ENCODE measurements at regions not wholly inside any gene's neighbourhood (a gene's known extent, or its start where the extent isn't known, plus 50 kb on each side); places are given as distances from the start of the nearest gene placed in this dataset.
"Not testable (repeated sequence)": the region's sequence is repeated elsewhere in the genome, so short reads cannot be mapped to it uniquely, and the experiment has no call there.

DNA sequence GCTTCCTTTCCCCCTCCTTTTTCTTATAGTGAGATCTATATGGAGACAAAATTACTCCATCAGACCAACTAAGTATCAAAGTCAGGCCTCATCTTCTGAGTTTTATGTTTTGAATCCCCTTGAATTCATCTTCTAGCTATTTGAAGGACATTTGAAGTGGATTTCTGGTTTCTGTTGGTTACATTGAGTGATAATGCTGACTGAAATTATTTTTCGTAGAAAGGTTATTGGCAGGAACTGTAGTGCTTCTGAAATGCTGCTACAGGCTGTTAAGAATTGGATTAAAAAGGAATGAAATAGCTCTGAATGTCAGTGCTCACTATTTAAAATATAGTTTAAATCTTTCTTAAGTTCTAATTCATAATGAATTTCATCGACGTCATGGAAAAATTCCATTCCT, 361.0 kb upstream of the TMEFF2 start:
- no peak for DNase-seq (ENCODE audit: low read depth)
- TF ChIP-seq, protein P1, sequence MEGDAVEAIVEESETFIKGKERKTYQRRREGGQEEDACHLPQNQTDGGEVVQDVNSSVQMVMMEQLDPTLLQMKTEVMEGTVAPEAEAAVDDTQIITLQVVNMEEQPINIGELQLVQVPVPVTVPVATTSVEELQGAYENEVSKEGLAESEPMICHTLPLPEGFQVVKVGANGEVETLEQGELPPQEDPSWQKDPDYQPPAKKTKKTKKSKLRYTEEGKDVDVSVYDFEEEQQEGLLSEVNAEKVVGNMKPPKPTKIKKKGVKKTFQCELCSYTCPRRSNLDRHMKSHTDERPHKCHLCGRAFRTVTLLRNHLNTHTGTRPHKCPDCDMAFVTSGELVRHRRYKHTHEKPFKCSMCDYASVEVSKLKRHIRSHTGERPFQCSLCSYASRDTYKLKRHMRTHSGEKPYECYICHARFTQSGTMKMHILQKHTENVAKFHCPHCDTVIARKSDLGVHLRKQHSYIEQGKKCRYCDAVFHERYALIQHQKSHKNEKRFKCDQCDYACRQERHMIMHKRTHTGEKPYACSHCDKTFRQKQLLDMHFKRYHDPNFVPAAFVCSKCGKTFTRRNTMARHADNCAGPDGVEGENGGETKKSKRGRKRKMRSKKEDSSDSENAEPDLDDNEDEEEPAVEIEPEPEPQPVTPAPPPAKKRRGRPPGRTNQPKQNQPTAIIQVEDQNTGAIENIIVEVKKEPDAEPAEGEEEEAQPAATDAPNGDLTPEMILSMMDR (conservative IDR thresholded peaks at IDR 0.05; ENCODE audit: low read depth, low read length), result no peak
- H3K4me3 ChIP-seq (ENCODE audit: low read depth, low read length), result no peak overlapping the region

DNA sequence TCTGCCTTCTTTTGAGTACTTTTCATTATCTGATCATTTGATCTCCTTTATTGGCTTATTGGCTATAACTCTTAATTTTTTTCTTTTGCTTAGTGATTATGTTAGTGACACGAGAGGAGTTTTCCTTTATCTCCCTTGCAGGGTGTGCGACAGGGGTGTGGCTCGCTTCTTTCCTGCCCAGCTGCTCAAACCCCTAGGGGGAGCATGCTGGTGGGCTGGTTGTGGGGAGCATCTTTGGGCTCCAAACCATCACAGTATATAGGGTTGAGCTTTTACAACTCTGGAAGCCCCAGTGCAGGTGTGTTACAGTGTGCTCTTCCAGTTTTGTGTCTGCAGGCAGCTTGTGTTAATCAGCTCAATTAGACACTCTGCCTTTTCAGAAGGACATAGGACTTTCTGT, 357.0 kb upstream of the TMEFF2 start:
- no peak for DNase-seq (ENCODE audit: low read depth)

GRCh38 chr2:192546565-192546964, 351.8 kb upstream of the TMEFF2 start:
- DNase-seq (ENCODE audit: low read depth), result no peak
- TF ChIP-seq, protein P1 (conservative IDR thresholded peaks at IDR 0.05; ENCODE audit: low read depth, low read length), result no peak
- no peak overlapping the region for H3K4me3 ChIP-seq (ENCODE audit: low read depth, low read length)

More for the DNA sequence above, 357.0 kb upstream of the TMEFF2 start:
- H3K4me3 ChIP-seq (ENCODE audit: low read depth, low read length), result no peak overlapping the region
- TF ChIP-seq, protein P1 (conservative IDR thresholded peaks at IDR 0.05; ENCODE audit: low read depth, low read length), result no peak

- DNase-seq (ENCODE audit: low read depth), result no peak
- TF ChIP-seq, protein P1 (conservative IDR thresholded peaks at IDR 0.05; ENCODE audit: low read depth, low read length), result no peak
- H3K4me3 ChIP-seq (ENCODE audit: low read depth, low read length), result no peak overlapping the region
Observed at GRCh38 chr2:192544371-192544955, 349.7 kb upstream of the TMEFF2 start.

- H3K4me3 ChIP-seq (ENCODE audit: low read depth, low read length); DNase-seq (ENCODE audit: low read depth): not testable (repeated sequence)
Observed at GRCh38 chr2:192542148-192543066, 347.7 kb upstream of the TMEFF2 start.

- no peak overlapping the region for H3K4me3 ChIP-seq (ENCODE audit: low read depth, low read length)
- TF ChIP-seq, protein P1 (conservative IDR thresholded peaks at IDR 0.05; ENCODE audit: low read depth, low read length), result no peak
Observed at GRCh38 chr2:192539306-192539705, 344.6 kb upstream of the TMEFF2 start.

DNA sequence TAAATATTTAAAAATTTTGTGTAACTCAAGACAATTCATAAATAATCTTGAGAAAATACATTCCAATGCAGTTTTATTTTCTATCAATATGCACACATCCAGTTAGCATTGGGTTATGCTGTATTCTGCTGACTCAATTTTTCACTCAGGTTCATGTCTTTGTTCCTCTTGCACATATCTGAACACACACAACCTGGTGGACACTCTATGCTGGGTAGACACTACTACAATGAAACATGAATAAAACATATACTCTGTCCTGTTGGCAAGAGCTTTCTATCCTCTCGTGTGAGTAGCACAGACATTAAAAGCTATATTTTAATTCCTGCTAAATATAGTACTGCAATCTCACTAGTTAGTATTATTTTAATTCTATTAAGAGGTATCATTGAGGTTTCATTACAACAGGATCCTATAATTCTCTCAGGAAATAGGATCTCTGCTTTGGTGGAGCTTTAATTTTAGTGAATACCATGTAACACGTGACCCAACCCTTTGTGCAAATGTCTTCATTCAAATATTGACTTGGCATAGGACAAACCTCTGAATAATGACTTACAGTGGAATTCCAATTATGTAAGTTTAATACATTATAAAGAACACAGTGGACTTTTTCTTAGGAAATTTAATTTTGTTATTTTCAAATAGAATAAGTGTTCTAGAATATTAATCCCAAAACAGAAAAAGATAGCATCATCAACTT, 342.3 kb upstream of the TMEFF2 start:
- no peak for DNase-seq (ENCODE audit: low read depth)
- H3K4me3 ChIP-seq (ENCODE audit: low read depth, low read length), result no peak overlapping the region
- TF ChIP-seq, protein P1 (conservative IDR thresholded peaks at IDR 0.05; ENCODE audit: low read depth, low read length), result no peak

More at GRCh38 chr2:192539306-192539705, 344.6 kb upstream of the TMEFF2 start:
- DNase-seq (ENCODE audit: low read depth), result no peak

Data from choroid plexus epithelial cell (primary cell).